H9 (cell line): ENCODE measurements at regions not wholly inside any gene's neighbourhood (a gene's known extent, or its start where the extent isn't known, plus 50 kb on each side); places are given as distances from the start of the nearest gene placed in this dataset.

Source experiments
- DNase-seq: peaks from one replicate; pipeline ENCODE4 v3.0.0-alpha.2; 2017
- H2AFZ ChIP-seq: one replicate; pipeline ENCODE4 v1.6.1; 2013; ENCODE audit warnings: mild to moderate bottlenecking, low read length, control low read depth, moderate library complexity
- H2AK5ac ChIP-seq: 2 replicates; pipeline ENCODE4 v1.6.1; 2013; ENCODE audit warnings: low read length, control low read depth, mixed read lengths; ENCODE audit not compliant: insufficient read length
- H2BK120ac ChIP-seq: one replicate; pipeline ENCODE4 v1.6.1; 2013; ENCODE audit warnings: low read depth, mild to moderate bottlenecking, low read length, control low read depth, inconsistent platforms; ENCODE audit not compliant: poor library complexity, severe bottlenecking
- H2BK12ac ChIP-seq: 2 replicates; pipeline ENCODE4 v1.6.1; 2013; ENCODE audit warnings: low read length, control low read depth, mixed read lengths, low read depth; ENCODE audit not compliant: insufficient read length
- H2BK15ac ChIP-seq: 2 replicates; pipeline ENCODE4 v1.6.1; 2013; ENCODE audit warnings: low read depth, low read length, control low read depth
- H2BK20ac ChIP-seq: one replicate; pipeline ENCODE4 v1.6.1; 2013; ENCODE audit warnings: low read depth, mild to moderate bottlenecking, low read length, control low read depth, inconsistent platforms; ENCODE audit not compliant: poor library complexity, severe bottlenecking
- H2BK5ac ChIP-seq: 2 replicates; pipeline ENCODE4 v1.6.1; 2013; ENCODE audit warnings: low read length, control low read depth, mixed read lengths; ENCODE audit not compliant: insufficient read length
- H3K14ac ChIP-seq: 2 replicates; pipeline ENCODE4 v1.6.1; 2013; ENCODE audit warnings: low read length, control low read depth; ENCODE audit not compliant: insufficient read depth
- H3K18ac ChIP-seq: 2 replicates; pipeline ENCODE4 v1.6.1; 2013; ENCODE audit warnings: low read depth, mild to moderate bottlenecking, mixed read lengths, low read length, control low read depth; ENCODE audit not compliant: insufficient read length
- H3K23ac ChIP-seq: 2 replicates; pipeline ENCODE4 v1.6.1; 2013; ENCODE audit warnings: low read length, control low read depth, mixed read lengths, low read depth; ENCODE audit not compliant: insufficient read length
- H3K23me2 ChIP-seq: 2 replicates; pipeline ENCODE4 v1.6.1; 2013; ENCODE audit warnings: low read depth, mild to moderate bottlenecking, mixed read lengths, low read length, control low read depth; ENCODE audit not compliant: insufficient read length, poor library complexity, severe bottlenecking
- H3K27ac ChIP-seq: 2 replicates; pipeline ENCODE4 v1.5.1; 2013; ENCODE audit warnings: low read length, control low read depth, mixed read lengths, low read depth; ENCODE audit not compliant: insufficient read length
- H3K27me3 ChIP-seq: 2 replicates; pipeline ENCODE4 v1.6.1; 2013; ENCODE audit warnings: low read length, control low read depth, inconsistent platforms; ENCODE audit not compliant: insufficient read depth
- H3K4ac ChIP-seq: 2 replicates; pipeline ENCODE4 v1.6.1; 2013; ENCODE audit warnings: low read depth, mild to moderate bottlenecking, control low read depth, inconsistent platforms, low read length, moderate library complexity
- H3K4me1 ChIP-seq: 2 replicates; pipeline ENCODE4 v1.6.1; 2013; ENCODE audit warnings: low read length, control low read depth, inconsistent platforms; ENCODE audit not compliant: insufficient read depth
- H3K4me2 ChIP-seq: 2 replicates; pipeline ENCODE4 v1.6.1; 2013; ENCODE audit warnings: low read length, control low read depth, mixed read lengths; ENCODE audit not compliant: insufficient read length, insufficient read depth
- H3K56ac ChIP-seq: 2 replicates; pipeline ENCODE4 v1.6.1; 2013; ENCODE audit warnings: low read depth, mild to moderate bottlenecking, mixed read lengths, low read length, control low read depth; ENCODE audit not compliant: insufficient read length
- H3K79me1 ChIP-seq: 2 replicates; pipeline ENCODE4 v1.6.1; 2013; ENCODE audit warnings: low read depth, mild to moderate bottlenecking, moderate library complexity, low read length, control low read depth, inconsistent platforms; ENCODE audit not compliant: insufficient read depth, poor library complexity, severe bottlenecking
- H3K79me2 ChIP-seq: 2 replicates; pipeline ENCODE4 v1.6.1; 2013; ENCODE audit warnings: low read length, control low read depth, inconsistent platforms; ENCODE audit not compliant: insufficient read depth
- H3K9ac ChIP-seq: 2 replicates; pipeline ENCODE4 v1.6.1; 2013; ENCODE audit warnings: low read length, control low read depth, mixed read lengths; ENCODE audit not compliant: insufficient read length; ENCODE audit errors: extremely low read depth
- H3K9me3 ChIP-seq: one replicate; pipeline ENCODE4 v1.6.1; 2013; ENCODE audit warnings: low read depth, low read length, inconsistent platforms; ENCODE audit not compliant: control insufficient read depth
- H3T11ph ChIP-seq: one replicate; pipeline ENCODE4 v1.6.1; 2013; ENCODE audit warnings: mild to moderate bottlenecking, low read length, control low read depth, inconsistent platforms
- H4K20me1 ChIP-seq: one replicate; pipeline ENCODE4 v1.6.1; 2013; ENCODE audit not compliant: control insufficient read depth, insufficient read length, insufficient read depth
- H4K5ac ChIP-seq: 2 replicates; pipeline ENCODE4 v1.6.1; 2013; ENCODE audit warnings: low read depth, mild to moderate bottlenecking, mixed read lengths, low read length, control low read depth; ENCODE audit not compliant: insufficient read length
- H4K8ac ChIP-seq: replicated peaks from 2 replicates; pipeline ENCODE4 v1.6.1; 2013; ENCODE audit warnings: low read length, control low read depth, mixed read lengths, low read depth; ENCODE audit not compliant: insufficient read length
- H4K91ac ChIP-seq: 2 replicates; pipeline ENCODE4 v1.6.1; 2013; ENCODE audit warnings: low read depth, mild to moderate bottlenecking, moderate library complexity, mixed read lengths, low read length, control low read depth; ENCODE audit not compliant: insufficient read length
- H3K27ac Mint-ChIP-seq, 3 experiments: 2 replicates in 2 of 3; 3 replicates in 1 of 3; pipeline ENCODE4 v1.8.0; 2020 to 2021; ENCODE audit warnings: mixed read lengths in 3 of 3, mild to moderate bottlenecking in 1 of 3, moderate library complexity in 1 of 3
- H3K27me3 Mint-ChIP-seq: 2 replicates; pipeline ENCODE4 v1.8.0; 2021; ENCODE audit warnings: low read depth, mild to moderate bottlenecking, moderate library complexity, mixed read lengths
- H3K36me3 Mint-ChIP-seq, 3 experiments: 2 replicates in 2 of 3; 3 replicates in 1 of 3; pipeline ENCODE4 v1.8.0; 2020 to 2021; ENCODE audit warnings: low read depth in 3 of 3, mixed read lengths in 3 of 3; ENCODE audit not compliant: insufficient read depth in 1 of 3
- H3K4me1 Mint-ChIP-seq, 2 experiments: 2 replicates each; pipeline ENCODE4 v1.8.0; 2020; ENCODE audit warnings: mixed read lengths in 2 of 2
- H3K4me3 Mint-ChIP-seq, 2 experiments: 2 replicates in 1 of 2; 3 replicates in 1 of 2; pipeline ENCODE4 v1.8.0; 2020 to 2021; ENCODE audit warnings: mild to moderate bottlenecking in 2 of 2, mixed read lengths in 2 of 2, moderate library complexity in 1 of 2
- H3K9me3 Mint-ChIP-seq, 2 experiments: 2 replicates in 1 of 2; 3 replicates in 1 of 2; pipeline ENCODE4 v1.8.0; 2020; ENCODE audit warnings: mild to moderate bottlenecking in 2 of 2, mixed read lengths in 2 of 2, moderate library complexity in 1 of 2
- WGBS: extraction: QIAGEN DNeasy Blood & Tissue Kit; methylation state at CpG from one replicate; pipeline ENCODE4 v1.1.7; 2013; ENCODE audit warnings: missing lambda C conversion rate, low lambda C conversion rate, mixed read lengths; ENCODE audit not compliant: insufficient read length; ENCODE audit errors: extremely low coverage; 5-methylcytosine and 5-hydroxymethylcytosine counted together
- TF ChIP-seq, protein P1 (sequence below): fragments of 200-600 bp; sonication (generic); conservative IDR thresholded peaks from 3 replicates; pipeline ENCODE4 v1.8.0; 2021; ENCODE audit warnings: antibody characterized with exemption, mild to moderate bottlenecking

DNA sequence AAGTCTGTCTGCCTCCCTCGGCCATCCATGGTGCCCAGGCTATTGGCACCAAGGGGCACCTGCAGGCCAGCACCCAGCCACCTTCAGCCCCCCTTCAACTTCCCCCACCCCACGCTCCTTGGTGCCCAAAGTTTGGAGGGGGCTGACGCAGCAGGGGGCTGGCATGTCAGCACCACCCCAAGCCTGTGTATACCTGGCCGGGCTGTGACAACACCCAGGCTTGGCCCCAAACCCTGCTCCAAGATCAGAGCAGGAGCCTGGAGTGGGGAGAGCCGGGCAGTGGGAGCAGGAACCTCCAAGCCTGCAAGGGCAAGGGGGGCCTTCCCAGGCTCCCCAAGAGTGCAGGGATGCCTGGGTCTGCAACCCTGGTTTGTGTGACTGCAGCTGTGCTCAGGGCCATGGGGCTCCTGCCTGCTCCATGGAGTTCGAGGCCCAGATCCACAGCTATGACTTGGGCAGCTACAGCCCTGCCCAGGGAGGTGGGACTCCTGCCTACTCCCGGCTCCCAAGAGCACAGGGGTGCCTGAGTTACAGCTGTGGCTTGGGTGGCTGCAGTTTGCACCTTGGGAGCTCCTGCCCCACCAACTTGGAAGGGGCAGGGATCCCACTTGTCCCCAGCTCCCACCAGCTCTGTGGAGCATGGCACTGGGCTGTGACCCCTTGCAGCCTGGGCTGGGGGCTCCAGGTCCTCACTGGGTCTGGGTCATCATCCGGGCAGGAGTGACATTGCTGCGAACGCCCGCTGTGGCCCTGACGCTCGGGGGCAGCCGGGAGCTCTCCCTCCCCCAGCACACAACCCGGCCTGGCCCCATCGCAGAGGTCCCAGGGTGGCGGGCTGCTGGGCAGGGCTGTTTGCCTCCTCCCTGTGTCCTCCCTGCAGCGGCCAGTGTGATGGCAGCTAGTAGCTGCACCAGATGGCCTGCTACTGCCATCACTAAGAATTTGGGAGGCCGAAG, 175.5 kb upstream of the SDK2 start:
- Histone ChIP-seq H4K20me1 (no peaks in the 10 kb centered on the region), H3K18ac (no peak overlapping the region), H3K14ac (no peak overlapping the region), H4K91ac (no peak overlapping the region), H3K23me2 (no peaks in the 10 kb centered on the region), H4K8ac (no peak overlapping the region), H3K79me1 (no peaks in the 10 kb centered on the region), H3K56ac (no peak overlapping the region), H2BK15ac (no peak overlapping the region), H3K27me3 (peaks cover 3% of the 10 kb centered on the region; the same call in 1 of the 2 replicates), H2AK5ac (no peak overlapping the region), H3K23ac (no peak overlapping the region), H2BK120ac (no peak overlapping the region), H3K4me2 (no peak overlapping the region), H2BK5ac (no peak overlapping the region), H4K5ac (no peak overlapping the region), H2AFZ (no peak overlapping the region), H2BK20ac (no peak overlapping the region), H3K9ac (no peak overlapping the region), H3K79me2 (no peaks in the 10 kb centered on the region), H3K4ac (no peak overlapping the region), H3T11ph (no peak overlapping the region), H2BK12ac (no peak overlapping the region), H3K27ac (no peak overlapping the region), H3K4me1 (peaks cover 4% of the 10 kb centered on the region; the same call in 1 of the 2 replicates), H3K9me3 (peaks cover 6% of the 10 kb centered on the region)
- H3K9me3 Mint-ChIP-seq: peaks cover 15 to 34% of the 10 kb centered on the region in 2 experiments
- peaks cover 69% of the 10 kb centered on the region for H3K27me3 Mint-ChIP-seq
- no CpG with 5 or more reads among the region's 19 CpGs for WGBS
- TF ChIP-seq, protein P1, sequence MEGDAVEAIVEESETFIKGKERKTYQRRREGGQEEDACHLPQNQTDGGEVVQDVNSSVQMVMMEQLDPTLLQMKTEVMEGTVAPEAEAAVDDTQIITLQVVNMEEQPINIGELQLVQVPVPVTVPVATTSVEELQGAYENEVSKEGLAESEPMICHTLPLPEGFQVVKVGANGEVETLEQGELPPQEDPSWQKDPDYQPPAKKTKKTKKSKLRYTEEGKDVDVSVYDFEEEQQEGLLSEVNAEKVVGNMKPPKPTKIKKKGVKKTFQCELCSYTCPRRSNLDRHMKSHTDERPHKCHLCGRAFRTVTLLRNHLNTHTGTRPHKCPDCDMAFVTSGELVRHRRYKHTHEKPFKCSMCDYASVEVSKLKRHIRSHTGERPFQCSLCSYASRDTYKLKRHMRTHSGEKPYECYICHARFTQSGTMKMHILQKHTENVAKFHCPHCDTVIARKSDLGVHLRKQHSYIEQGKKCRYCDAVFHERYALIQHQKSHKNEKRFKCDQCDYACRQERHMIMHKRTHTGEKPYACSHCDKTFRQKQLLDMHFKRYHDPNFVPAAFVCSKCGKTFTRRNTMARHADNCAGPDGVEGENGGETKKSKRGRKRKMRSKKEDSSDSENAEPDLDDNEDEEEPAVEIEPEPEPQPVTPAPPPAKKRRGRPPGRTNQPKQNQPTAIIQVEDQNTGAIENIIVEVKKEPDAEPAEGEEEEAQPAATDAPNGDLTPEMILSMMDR: no peak
- H3K4me1 Mint-ChIP-seq: peaks cover 44 to 49% of the 10 kb centered on the region in 2 experiments
- peaks cover 12 to 16% (median 12%) of the 10 kb centered on the region in 3 experiments for H3K36me3 Mint-ChIP-seq
- no peak for DNase-seq
- no peak overlapping the region for H3K27ac Mint-ChIP-seq
- H3K4me3 Mint-ChIP-seq: no peak overlapping the region
